B cell (primary cell): ENCODE measurements at regions not wholly inside any gene's neighbourhood (a gene's known extent, or its start where the extent isn't known, plus 50 kb on each side); places are given as distances from the start of the nearest gene placed in this dataset.

ENCODE experiments used
- ATAC-seq: fragments of 200-7000 bp; cut with Tn5 transposase; one replicate; pipeline ENCODE4 v1.10.0; 2021; ENCODE audit warnings: low read depth, mild to moderate bottlenecking, moderate number of reproducible peaks, moderate library complexity
- CTCF ChIA-PET: fragments of 350-600 bp; sonication (Branson Sonifier 250); formaldehyde crosslinking; loops from one replicate; lab custom pipeline; 2021; ENCODE audit warnings: antibody characterized with exemption, inconsistent platforms; lab: Charles Lee
- POLR2A ChIA-PET: fragments of 350-600 bp; sonication (Branson Sonifier 250); formaldehyde crosslinking; loops from one replicate; lab custom pipeline; 2021; ENCODE audit warnings: antibody characterized with exemption; lab: Charles Lee
- DNase-seq: peaks from one replicate; pipeline ENCODE4 v3.0.0; 2013
- H2AFZ ChIP-seq: 2 replicates; pipeline ENCODE4 v1.6.1; 2012; ENCODE audit warnings: mild to moderate bottlenecking, low read depth, low read length; ENCODE audit not compliant: insufficient read depth, poor library complexity, severe bottlenecking
- H3K27ac ChIP-seq, 2 donors: 1 replicate in 1 of 2; 2 replicates in 1 of 2; pipeline ENCODE4 v1.5.1; 2012 to 2013; ENCODE audit warnings: low read length in 2 of 2, mild to moderate bottlenecking in 2 of 2, moderate library complexity in 1 of 2
- H3K27me3 ChIP-seq, 4 experiments: fragments of 200-600 bp in 1 of 4; sonication (generic) in 1 of 4; replicated peaks in 1 of 4; 1 replicate in 2 of 4; 2 replicates in 2 of 4; pipeline versions ENCODE4 v1.6.1 to v1.7.0; 2013 to 2016; ENCODE audit warnings: low read length in 3 of 4, mild to moderate bottlenecking in 2 of 4, mixed read lengths in 1 of 4, moderate library complexity in 1 of 4; ENCODE audit not compliant: insufficient read depth in 4 of 4, control insufficient read depth in 3 of 4; ENCODE audit errors: control extremely low read depth in 1 of 4
- H3K36me3 ChIP-seq, 2 experiments: replicated peaks in 1 of 2; 1 replicate in 1 of 2; 2 replicates in 1 of 2; pipeline versions ENCODE4 v1.6.1 to v1.7.1; 2013; ENCODE audit warnings: low read length in 1 of 2; ENCODE audit not compliant: insufficient read depth in 2 of 2, control insufficient read depth in 1 of 2; ENCODE audit errors: control extremely low read depth in 1 of 2, extremely low read depth in 1 of 2
- H3K4me1 ChIP-seq, 2 donors: fragments of 200-600 bp in 1 of 2; sonication (generic) in 1 of 2; 1 replicate in 1 of 2; 2 replicates in 1 of 2; pipeline versions ENCODE4 v1.5.1 to v1.6.1; 2013 to 2017; ENCODE audit warnings: low read length in 2 of 2; ENCODE audit not compliant: control insufficient read depth in 2 of 2, insufficient read depth in 2 of 2
- H3K4me2 ChIP-seq: replicated peaks from 2 replicates; pipeline ENCODE3; 2012; ENCODE audit warnings: mild to moderate bottlenecking, low read depth, low read length; ENCODE audit not compliant: poor library complexity, severe bottlenecking
- H3K4me3 ChIP-seq, 5 experiments: fragments of 200-600 bp in 1 of 5; sonication (generic) in 1 of 5; 1 replicate in 3 of 5; 2 replicates in 2 of 5; pipeline versions ENCODE4 v1.5.1 to v1.7.0; 2011 to 2016; ENCODE audit warnings: low read length in 4 of 5, mild to moderate bottlenecking in 4 of 5, low read depth in 2 of 5, control low read depth in 1 of 5, moderate library complexity in 1 of 5; ENCODE audit not compliant: insufficient read depth in 1 of 5; ENCODE audit errors: control extremely low read depth in 1 of 5, extremely low read depth in 1 of 5
- H3K79me2 ChIP-seq: fragments of 200-600 bp; sonication (generic); one replicate; pipeline ENCODE4 v1.6.0; 2016; ENCODE audit warnings: low read length; ENCODE audit not compliant: control insufficient read depth, insufficient read depth
- H3K9ac ChIP-seq: fragments of 200-600 bp; sonication (generic); 2 replicates; pipeline ENCODE4 v1.6.1; 2017; ENCODE audit warnings: mild to moderate bottlenecking, low read length, moderate library complexity
- H3K9me3 ChIP-seq, 3 donors: one replicate each; pipeline versions ENCODE4 v1.6.1 to v1.7.1; 2013; ENCODE audit warnings: low read length in 2 of 3; ENCODE audit not compliant: control insufficient read depth in 2 of 3, insufficient read depth in 1 of 3; ENCODE audit errors: control extremely low read depth in 1 of 3
- H4K20me1 ChIP-seq: 2 replicates; pipeline ENCODE4 v1.6.0; 2012; ENCODE audit warnings: mild to moderate bottlenecking, low read length; ENCODE audit not compliant: insufficient read depth, control insufficient read depth, poor library complexity, severe bottlenecking
- H3K27ac Mint-ChIP-seq: one replicate; pipeline ENCODE4 v1.8.0; 2021; ENCODE audit warnings: mixed read lengths
- H3K27me3 Mint-ChIP-seq: one replicate; pipeline ENCODE4 v1.8.0; 2021; ENCODE audit warnings: mixed read lengths
- H3K4me1 Mint-ChIP-seq: one replicate; pipeline ENCODE4 v1.8.0; 2021; ENCODE audit warnings: mixed read lengths
- H3K4me3 Mint-ChIP-seq: one replicate; pipeline ENCODE4 v1.8.0; 2021; ENCODE audit warnings: mixed read lengths
- H3K9me3 Mint-ChIP-seq: one replicate; pipeline ENCODE4 v1.8.0; 2022; ENCODE audit warnings: mixed read lengths; ENCODE audit not compliant: insufficient read depth
- CTCF ChIP-seq: fragments of 200-600 bp; IDR thresholded peaks from one replicate; pipeline ENCODE4 v1.8.0; 2022; ENCODE audit warnings: antibody characterized with exemption, mild to moderate bottlenecking
- EZH2 ChIP-seq: IDR thresholded peaks from 2 replicates; pipeline ENCODE4 v1.6.1; 2012; ENCODE audit warnings: borderline replicate concordance, low read depth, mild to moderate bottlenecking, moderate library complexity, low read length; ENCODE audit not compliant: insufficient read depth, poor library complexity, severe bottlenecking
- WGBS: methylation state at CpG from one replicate; pipeline ENCODE4 v1.1.5; 2013; ENCODE audit warnings: missing lambda C conversion rate; ENCODE audit not compliant: insufficient coverage; 5-methylcytosine and 5-hydroxymethylcytosine counted together
- intact Hi-C: fragments of 100-400 bp; cut with micrococcal nuclease; formaldehyde crosslinking; loops from one replicate; pipeline ENCODE4 v1.10.0; 2022

- H3K27me3 ChIP-seq, result no peaks in the 10 kb centered on the region
- TF ChIP-seq CTCF, result no peak
- no peak for TF ChIP-seq EZH2
- ChIA-PET CTCF (no interaction called here), POLR2A (no interaction called here)
- no CpG with 5 or more reads among the region's 1 CpG for WGBS
- H3K4me1 Mint-ChIP-seq, result no peaks in the 10 kb centered on the region
- H3K4me3 ChIP-seq, result no peak overlapping the region
- H3K4me3 Mint-ChIP-seq, result no peak overlapping the region
- H3K27ac ChIP-seq, result no peak overlapping the region
- intact Hi-C loops, result no loop called here
- no peak overlapping the region for H2AFZ ChIP-seq
- no peak overlapping the region for H3K4me2 ChIP-seq
- DNase-seq (no peak), ATAC-seq (no peak)
- H3K4me1 ChIP-seq, result no peaks in the 10 kb centered on the region
- no peak overlapping the region for H3K27ac Mint-ChIP-seq
- H3K79me2 ChIP-seq, result no peaks in the 10 kb centered on the region
- H3K9me3 ChIP-seq, result no peaks in the 10 kb centered on the region
- H3K9me3 Mint-ChIP-seq, result no peaks in the 10 kb centered on the region
- no peaks in the 10 kb centered on the region for H3K36me3 ChIP-seq
- H4K20me1 ChIP-seq, result no peaks in the 10 kb centered on the region
- no peak overlapping the region for H3K9ac ChIP-seq
- no peaks in the 10 kb centered on the region for H3K27me3 Mint-ChIP-seq
Measured at GRCh38 chr11:43116071-43116470, 195.7 kb upstream of the API5 start.

GRCh38 chr11:43119275-43119970 is 192.4 kb upstream of the API5 start:
- ATAC-seq (no peak), DNase-seq (no peak)
- no peak overlapping the region for H2AFZ ChIP-seq
- no peaks in the 10 kb centered on the region for H3K4me1 ChIP-seq
- ChIA-PET CTCF (no interaction called here), POLR2A (no interaction called here)
- Mint-ChIP-seq H3K27me3 (no peaks in the 10 kb centered on the region), H3K9me3 (no peaks in the 10 kb centered on the region), H3K4me3 (no peak overlapping the region), H3K27ac (no peak overlapping the region), H3K4me1 (no peaks in the 10 kb centered on the region)
- H3K36me3 ChIP-seq, result no peaks in the 10 kb centered on the region
- no peaks in the 10 kb centered on the region for H3K9me3 ChIP-seq
- no peak overlapping the region for H3K27ac ChIP-seq
- no peak for TF ChIP-seq EZH2
- no peak for TF ChIP-seq CTCF
- H4K20me1 ChIP-seq, result no peaks in the 10 kb centered on the region
- H3K4me2 ChIP-seq, result no peak overlapping the region
- intact Hi-C loops, result no loop called here
- whole genome bisulfite sequencing, result 79% methylated on average over 2 of the region's 4 CpGs
- H3K79me2 ChIP-seq, result no peaks in the 10 kb centered on the region
- H3K27me3 ChIP-seq, result no peaks in the 10 kb centered on the region
- H3K4me3 ChIP-seq, result no peak overlapping the region
- H3K9ac ChIP-seq, result no peak overlapping the region
